Endothelial cell of umbilical vein (primary cell): ENCODE measurements at regions not wholly inside any gene's neighbourhood (a gene's known extent, or its start where the extent isn't known, plus 50 kb on each side); places are given as distances from the start of the nearest gene placed in this dataset.

Source experiments
- CTCF ChIP-seq, 2 donors: IDR thresholded peaks; 1 replicate in 1 of 2; 2 replicates in 1 of 2; pipeline ENCODE4 v1.5.1; 2011; ENCODE audit warnings: low read length in 2 of 2, mild to moderate bottlenecking in 2 of 2, moderate library complexity in 2 of 2, control low read depth in 1 of 2, inconsistent platforms in 1 of 2, low read depth in 1 of 2; ENCODE audit not compliant: insufficient read depth in 1 of 2; ENCODE audit errors: extremely low read depth in 1 of 2
- EZH2 ChIP-seq: IDR thresholded peaks from 2 replicates; pipeline ENCODE4 v1.6.1; 2012; ENCODE audit warnings: borderline replicate concordance, low read depth, mild to moderate bottlenecking, moderate library complexity, low read length, inconsistent platforms; ENCODE audit not compliant: severe bottlenecking
- FOS ChIP-seq: IDR thresholded peaks from 2 replicates; pipeline ENCODE4 v1.6.1; 2011; ENCODE audit warnings: mild to moderate bottlenecking, low read length, moderate library complexity, borderline replicate concordance; ENCODE audit not compliant: insufficient read depth
- GATA2 ChIP-seq: IDR thresholded peaks from 2 replicates; pipeline ENCODE4 v1.7.0; 2011; ENCODE audit warnings: low read depth, mild to moderate bottlenecking, moderate library complexity, mixed read lengths, low read length; ENCODE audit not compliant: insufficient read length, insufficient read depth
- MYC ChIP-seq: IDR thresholded peaks from one replicate; pipeline ENCODE4 v1.6.1; 2011; ENCODE audit warnings: mild to moderate bottlenecking, low read depth, low read length
- POLR2A ChIP-seq: IDR thresholded peaks from 2 replicates; pipeline ENCODE4 v1.6.1; 2012; ENCODE audit warnings: low read depth, mild to moderate bottlenecking, control low read depth, low read length
- POLR2AphosphoS5 ChIP-seq: IDR thresholded peaks from 2 replicates; pipeline ENCODE4 v1.6.1; 2012; ENCODE audit warnings: low read depth, mild to moderate bottlenecking, control low read depth, low read length, moderate library complexity; ENCODE audit not compliant: insufficient read depth
- TF ChIP-seq, protein P1 (sequence below): IDR thresholded peaks from 2 replicates; pipeline ENCODE4 v1.6.1; 2011; ENCODE audit not compliant: insufficient read depth, insufficient read length

DNA sequence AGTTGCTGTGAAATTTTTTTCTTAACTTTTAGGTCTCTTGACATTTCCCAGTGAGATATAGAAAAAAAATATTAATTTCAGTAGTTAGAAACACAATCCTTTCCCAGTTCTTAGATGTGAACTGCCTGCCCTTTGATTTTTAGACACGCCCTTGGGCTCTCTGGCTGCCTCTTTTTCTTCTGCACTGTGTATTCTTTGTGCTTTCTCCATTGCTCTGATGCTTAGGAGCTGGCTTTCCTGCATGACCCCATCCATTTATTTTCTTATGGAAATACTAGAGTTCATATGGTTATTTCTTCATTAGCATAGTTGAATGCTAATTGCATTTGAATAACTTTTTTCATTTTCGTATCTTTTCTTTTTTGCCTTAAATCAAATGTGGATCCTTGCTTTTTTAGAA is 224.9 kb upstream of the SMIM31 start:
- TF ChIP-seq CTCF (IDR thresholded peaks at IDR 0.05; ENCODE audit: extremely low read depth in 1 of 2, insufficient read depth in 1 of 2, low read depth in 1 of 2, low read length in 2 of 2) (no peak), EZH2 (no peak), POLR2A (no peak), POLR2AphosphoS5 (no peak), MYC (no peak), GATA2 (no peak), FOS (no peak)
- TF ChIP-seq, protein P1, sequence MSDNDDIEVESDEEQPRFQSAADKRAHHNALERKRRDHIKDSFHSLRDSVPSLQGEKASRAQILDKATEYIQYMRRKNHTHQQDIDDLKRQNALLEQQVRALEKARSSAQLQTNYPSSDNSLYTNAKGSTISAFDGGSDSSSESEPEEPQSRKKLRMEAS, result no peak
